ENCODE measurements at regions not wholly inside any gene's neighbourhood (a gene's known extent, or its start where the extent isn't known, plus 50 kb on each side); places are given as distances from the start of the nearest gene placed in this dataset.

- WGBS (ENCODE audit: insufficient coverage, low coverage, missing lambda C conversion rate): 16% methylated on average over 3 of the region's 3 CpGs
- DNase-seq (ENCODE audit: extremely low read depth in 1 of 4, low spot score in 3 of 4): peak in 3 of 4 experiments; percentile 16 to 23 (median 19)
- no peaks in the 10 kb centered on the region for H3K36me3 ChIP-seq (ENCODE audit: control insufficient read depth, insufficient read depth, low read length)
- no peak for FAIRE-seq
- no peak overlapping the region for H3K4me3 ChIP-seq
- H3K4me2 ChIP-seq (ENCODE audit: insufficient read depth, low read length): no peak overlapping the region
- ChIA-PET POLR2A (interaction anchor here (1.4 kb wide), 1 partner anchor 23 kb away, joined by 3 read pairs; no protein-coding TSS in a partner anchor), CTCF (ENCODE audit: low intra/inter-chr PET ratio) (interaction anchor here (1.4 kb wide), 1 partner anchor 98 kb away, joined by 5 read pairs; no protein-coding TSS in a partner anchor)
- peak; percentile 20; the same call in 1 of the 3 replicates for ATAC-seq
- BruUV-seq (replicated peaks): no TSS peak
- H4K20me1 ChIP-seq (replicated peaks; ENCODE audit: control insufficient read depth, insufficient read depth, low read length): no peaks in the 10 kb centered on the region
- no peaks in the 10 kb centered on the region for H3K9me1 ChIP-seq (ENCODE audit: control insufficient read depth, insufficient read depth, low read length)
- H3K4me1 ChIP-seq (replicated peaks in 1 of 2; ENCODE audit: control insufficient read depth in 2 of 2, insufficient read depth in 2 of 2, low read length in 2 of 2): peaks cover 0 to 4% of the 10 kb centered on the region in 2 experiments; a peak in 1 of 5 replicates
- no peak overlapping the region for H3K27ac ChIP-seq (ENCODE audit: extremely low read depth, low read depth, low read length)
- H3K79me2 ChIP-seq (ENCODE audit: control insufficient read depth, insufficient read depth, low read length): no peaks in the 10 kb centered on the region
- in situ Hi-C loops (cut with MboI) (no loop called here), intact Hi-C loops (cut with micrococcal nuclease) (loop anchor here (1.0 to 10.0 kb wide), 3 partner anchors 98 to 701 kb away; partner anchors contain the start of gene FNDC8)
- no peak overlapping the region for H2AFZ ChIP-seq (ENCODE audit: low read depth, low read length)
- no peaks in the 10 kb centered on the region for H3K9me3 ChIP-seq (replicated peaks; ENCODE audit: control insufficient read depth, insufficient read depth, low read depth, low read length)
- H3K9ac ChIP-seq (ENCODE audit: insufficient read depth in 1 of 2, low read depth in 2 of 2, low read length in 2 of 2): no peak overlapping the region
- H3K27me3 ChIP-seq (ENCODE audit: control insufficient read depth in 2 of 2, insufficient read depth in 2 of 2, low read length in 2 of 2): peaks cover 7 to 22% of the 10 kb centered on the region in 2 experiments; a peak in 3 of 5 replicates
- TF ChIP-seq MED1 (CRISPR knock-in tag; IDR thresholded peaks at IDR 0.05; ENCODE audit: borderline replicate concordance): no peak
- TF ChIP-seq ZNF165 (CRISPR knock-in tag; IDR thresholded peaks at IDR 0.05; ENCODE audit: borderline replicate concordance): no peak
- no peak for TF ChIP-seq TSC22D4 (tag; IDR thresholded peaks at IDR 0.05)
- TF ChIP-seq HES1 (IDR thresholded peaks at IDR 0.05; ENCODE audit: low read depth): no peak
- TF ChIP-seq CBFA2T2 (conservative IDR thresholded peaks at IDR 0.05): peak; percentile 55
- TF ChIP-seq ZNF134 (CRISPR knock-in tag; conservative IDR thresholded peaks at IDR 0.05): no peak
- no peak for TF ChIP-seq NRF1 (conservative IDR thresholded peaks at IDR 0.05 in 1 of 2, IDR thresholded peaks at IDR 0.05 in 1 of 2)
- TF ChIP-seq ILF3 (IDR thresholded peaks at IDR 0.05; ENCODE audit: borderline replicate concordance): no peak
- TF ChIP-seq RBBP5 (IDR thresholded peaks at IDR 0.05; ENCODE audit: borderline replicate concordance, insufficient read depth, low read length, poor library complexity, severe bottlenecking): no peak
- TF ChIP-seq BRD9 (IDR thresholded peaks at IDR 0.05; ENCODE audit: low read depth, partially characterized antibody): no peak
- TF ChIP-seq ZC3H4 (CRISPR knock-in tag; IDR thresholded peaks at IDR 0.05; ENCODE audit: borderline replicate concordance): no peak
- no peak for TF ChIP-seq KLF16 (IDR thresholded peaks at IDR 0.05)
- no peak for TF ChIP-seq DPF2 (IDR thresholded peaks at IDR 0.05)
- TF ChIP-seq HCFC1 (IDR thresholded peaks at IDR 0.05; ENCODE audit: low read depth, low read length): no peak
- peak; percentile 46; the same call in 1 of the 2 replicates for TF ChIP-seq TAL1 (IDR thresholded peaks at IDR 0.05)
- no peak for TF ChIP-seq KLF1 (tag; IDR thresholded peaks at IDR 0.05)
- no peak for TF ChIP-seq CAMTA2 (CRISPR knock-in tag; conservative IDR thresholded peaks at IDR 0.05)
- no peak for TF ChIP-seq E2F1 (CRISPR knock-in tag; IDR thresholded peaks at IDR 0.05)
- no peak for TF ChIP-seq ZBTB1 (CRISPR knock-in tag; IDR thresholded peaks at IDR 0.05; ENCODE audit: borderline replicate concordance, low read depth)
- no peak for TF ChIP-seq TAF1 (IDR thresholded peaks at IDR 0.05; ENCODE audit: control insufficient read depth, extremely low read depth, insufficient read depth, low read length, severe bottlenecking)
- TF ChIP-seq ZNF347 (CRISPR knock-in tag; IDR thresholded peaks at IDR 0.05; ENCODE audit: low read depth): no peak
- TF ChIP-seq TFAM (CRISPR knock-in tag; conservative IDR thresholded peaks at IDR 0.05): no peak
- TF ChIP-seq GATAD2B (IDR thresholded peaks at IDR 0.05; ENCODE audit: borderline replicate concordance): no peak
- no peak for TF ChIP-seq CHCHD3 (CRISPR knock-in tag; IDR thresholded peaks at IDR 0.05)
- peak; percentile 41; the same call in 1 of the 2 replicates for TF ChIP-seq TEAD4 (IDR thresholded peaks at IDR 0.05; ENCODE audit: low read length)
- no peak for TF ChIP-seq TEAD4 (CRISPR knock-in tag; IDR thresholded peaks at IDR 0.05; ENCODE audit: borderline replicate concordance)
Observed at GRCh38 chr17:34420900-34421299, 57.9 kb upstream of the CCL1 start.
